Mucosa of descending colon (tissue), 3 donors: ENCODE measurements at regions not wholly inside any gene's neighbourhood (a gene's known extent, or its start where the extent isn't known, plus 50 kb on each side); places are given as distances from the start of the nearest gene placed in this dataset.

ENCODE experiments used
- ATAC-seq: fragments of 200-7000 bp; cut with Tn5 transposase; one replicate; pipeline ENCODE4 v1.9.1; 2020; ENCODE audit warnings: mild to moderate bottlenecking, moderate library complexity
- DNase-seq, 3 donors: peaks; one replicate each; pipeline ENCODE4 v3.0.0-alpha.2; 2020
- H3K36me3 ChIP-seq: fragments of 200-600 bp; one replicate; pipeline ENCODE4 v1.8.0; 2021; ENCODE audit warnings: low read depth, mild to moderate bottlenecking
- H3K4me1 ChIP-seq: fragments of 200-600 bp; one replicate; pipeline ENCODE4 v1.8.0; 2021; ENCODE audit warnings: low read depth, mild to moderate bottlenecking
- H3K4me3 ChIP-seq: fragments of 200-600 bp; one replicate; pipeline ENCODE4 v1.8.0; 2021; ENCODE audit warnings: mild to moderate bottlenecking
- H3K9me3 ChIP-seq: fragments of 200-600 bp; one replicate; pipeline ENCODE4 v1.8.0; 2021; ENCODE audit warnings: mild to moderate bottlenecking
- CTCF ChIP-seq: fragments of 200-600 bp; IDR thresholded peaks from one replicate; pipeline ENCODE4 v1.8.0; 2022; ENCODE audit warnings: antibody characterized with exemption, mild to moderate bottlenecking
- intact Hi-C, 2 donors: fragments of 100-400 bp; cut with DNase I in 1 of 2; cut with micrococcal nuclease in 1 of 2; formaldehyde crosslinking; loops; one replicate each; pipeline versions ENCODE4 v1.11.0 to v1.11.1; 2022; cut with DNase I, micrococcal nuclease
- donor health status: DM: no; HTN: no; CAD: no; lungs with moderate emphysema.
- donor health status: DM: no; HTN: no; CAD: no.
- donor health status: DM: no; HTN: yes; CAD: no.

- intact Hi-C loops: no loop called here
- ATAC-seq (no peak), DNase-seq (no peak)
- no peaks in the 10 kb centered on the region for H3K9me3 ChIP-seq
- TF ChIP-seq CTCF: no peak
- H3K4me1 ChIP-seq: no peaks in the 10 kb centered on the region
- no peak overlapping the region for H3K4me3 ChIP-seq
- no peaks in the 10 kb centered on the region for H3K36me3 ChIP-seq
Measured at GRCh38 chr12:114774197-114774596, 90.2 kb upstream of the TBX3 start.

GRCh38 chr12:114770323-114770722 is 86.3 kb upstream of the TBX3 start:
- no peak for ATAC-seq

GRCh38 chr12:114769634-114770033 is 85.7 kb upstream of the TBX3 start:
- H3K4me3 ChIP-seq: no peak overlapping the region
- H3K4me1 ChIP-seq: no peaks in the 10 kb centered on the region
- no peaks in the 10 kb centered on the region for H3K36me3 ChIP-seq
- no peak for DNase-seq
- ATAC-seq: no peak
- no peaks in the 10 kb centered on the region for H3K9me3 ChIP-seq
- TF ChIP-seq CTCF: no peak
- intact Hi-C loops: no loop called here

More at GRCh38 chr12:114770323-114770722, 86.3 kb upstream of the TBX3 start:
- Histone ChIP-seq H3K4me1 (no peaks in the 10 kb centered on the region), H3K9me3 (no peaks in the 10 kb centered on the region), H3K4me3 (no peak overlapping the region), H3K36me3 (no peaks in the 10 kb centered on the region)
- no peak for TF ChIP-seq CTCF
- no peak for DNase-seq
- intact Hi-C loops: no loop called here

- H3K36me3 ChIP-seq: no peaks in the 10 kb centered on the region
- TF ChIP-seq CTCF: no peak
- ATAC-seq: no peak
- intact Hi-C loops: no loop called here
- H3K4me1 ChIP-seq: no peaks in the 10 kb centered on the region
- H3K9me3 ChIP-seq: no peaks in the 10 kb centered on the region
- no peak for DNase-seq
- no peak overlapping the region for H3K4me3 ChIP-seq
Measured at GRCh38 chr12:114767906-114768722, 84.1 kb upstream of the TBX3 start.

DNA sequence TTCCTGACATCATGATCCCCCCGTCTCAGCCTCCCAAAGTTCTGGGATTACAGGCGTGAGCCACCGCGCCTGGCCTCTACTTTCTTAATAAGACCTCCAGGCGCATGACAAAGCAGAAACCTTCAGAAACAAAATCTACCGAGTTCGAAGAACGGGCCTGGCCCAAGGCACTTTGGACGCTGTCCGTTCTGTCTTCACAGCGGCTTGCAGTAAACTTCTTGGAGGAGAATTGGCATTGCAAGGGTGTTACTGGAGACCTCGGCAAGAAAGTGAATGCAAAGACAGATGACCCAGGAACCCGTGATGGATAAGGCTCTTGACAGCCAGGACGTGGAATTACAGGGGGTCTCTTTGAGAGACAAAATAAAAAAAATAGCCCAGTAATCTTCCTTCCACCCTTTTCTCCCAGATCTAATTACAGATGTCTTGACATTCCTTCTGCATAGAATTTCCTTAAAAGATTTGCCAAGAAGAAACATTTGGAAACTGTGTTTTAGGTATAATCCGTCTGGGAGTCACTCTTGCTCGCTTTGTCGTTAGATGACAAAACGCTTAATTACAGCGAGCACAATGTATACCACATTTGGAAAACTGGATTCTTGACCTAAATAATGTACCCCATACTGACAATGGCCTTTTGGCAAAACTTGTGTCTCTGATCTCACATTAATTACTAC is 83.2 kb upstream of the TBX3 start:
- Histone ChIP-seq H3K4me1 (no peaks in the 10 kb centered on the region), H3K9me3 (no peaks in the 10 kb centered on the region), H3K4me3 (no peak overlapping the region), H3K36me3 (no peaks in the 10 kb centered on the region)
- intact Hi-C loops: no loop called here
- TF ChIP-seq CTCF: no peak
- no peak for ATAC-seq
- DNase-seq: no peak
